ENCODE measurements at regions not wholly inside any gene's neighbourhood (a gene's known extent, or its start where the extent isn't known, plus 50 kb on each side); places are given as distances from the start of the nearest gene placed in this dataset.
"Not testable (repeated sequence)": the region's sequence is repeated elsewhere in the genome, so short reads cannot be mapped to it uniquely, and the experiment has no call there.

DNA sequence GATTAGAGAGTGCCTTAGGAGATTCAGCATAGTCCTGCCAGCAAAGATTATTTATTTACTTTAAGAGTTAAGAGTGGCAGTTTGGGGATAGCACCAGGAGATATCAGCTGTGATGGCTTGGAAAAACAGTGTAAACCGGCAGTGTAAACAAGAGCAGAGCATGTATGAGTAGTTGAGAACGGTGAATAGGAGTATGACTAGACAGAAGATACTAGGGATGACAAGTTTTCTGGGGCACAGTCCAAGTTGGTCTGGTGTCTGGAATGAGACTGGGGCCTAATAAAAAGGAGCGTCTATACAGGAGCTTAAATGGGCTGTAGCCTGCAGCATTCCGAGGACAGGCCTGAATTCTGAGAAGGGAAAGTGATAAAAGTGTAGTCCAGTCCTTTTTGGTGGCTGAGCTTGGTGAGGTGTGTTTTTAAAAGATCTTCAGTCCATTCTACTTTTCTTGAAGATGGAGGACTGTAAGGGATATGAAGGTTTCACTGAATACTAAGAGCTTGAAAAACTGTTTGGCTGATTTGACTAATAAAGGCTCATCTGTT lies 117.8 kb downstream of the TLR5 start:
- not testable (repeated sequence) for FAIRE-seq

- FAIRE-seq: not testable (repeated sequence)
Observed at GRCh38 chr1:223026639-223027038, 116.4 kb downstream of the TLR5 start.

DNA sequence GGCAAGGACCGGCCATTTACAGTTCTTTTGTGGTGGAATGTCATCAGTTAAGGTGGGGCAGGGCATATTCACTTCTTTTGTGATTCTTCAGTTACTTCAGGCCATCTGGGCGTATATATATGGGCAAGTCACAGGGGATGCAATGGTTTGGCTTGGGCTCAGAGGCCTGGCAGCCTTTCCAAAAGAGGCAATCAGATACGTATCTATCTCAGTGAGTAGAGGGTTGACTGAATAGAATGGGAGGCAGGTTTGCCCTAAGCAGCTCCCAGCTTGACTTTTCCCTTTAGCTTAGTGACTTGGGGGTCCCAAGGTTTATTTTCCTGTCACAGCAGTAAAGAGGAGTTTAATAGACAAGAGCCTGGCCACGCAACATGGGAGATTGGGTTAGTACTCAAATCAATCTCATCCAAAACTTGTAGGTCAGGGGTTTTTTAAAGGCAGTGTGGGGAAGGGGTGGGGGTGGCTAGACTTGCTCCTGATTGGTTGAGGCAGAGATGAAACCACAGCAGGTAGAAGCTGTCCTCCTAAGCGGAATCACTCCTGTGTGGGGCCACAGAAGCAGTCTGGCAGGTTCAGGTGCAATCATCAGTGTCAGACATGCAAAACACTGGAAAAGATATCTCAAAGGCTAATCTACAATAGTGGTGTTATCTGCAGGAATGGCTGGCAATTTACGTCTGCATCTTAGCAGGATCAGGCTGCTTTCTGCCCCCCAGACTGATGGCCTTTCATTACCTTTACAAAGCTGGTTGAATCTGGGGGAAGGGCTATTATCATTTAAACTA lies 112.9 kb downstream of the TLR5 start:
- FAIRE-seq: no peak

GRCh38 chr1:223030871-223031400 lies 112.1 kb downstream of the TLR5 start:
- FAIRE-seq: no peak

GRCh38 chr1:223031733-223032601 lies 111.1 kb downstream of the TLR5 start:
- no peak for FAIRE-seq

DNA sequence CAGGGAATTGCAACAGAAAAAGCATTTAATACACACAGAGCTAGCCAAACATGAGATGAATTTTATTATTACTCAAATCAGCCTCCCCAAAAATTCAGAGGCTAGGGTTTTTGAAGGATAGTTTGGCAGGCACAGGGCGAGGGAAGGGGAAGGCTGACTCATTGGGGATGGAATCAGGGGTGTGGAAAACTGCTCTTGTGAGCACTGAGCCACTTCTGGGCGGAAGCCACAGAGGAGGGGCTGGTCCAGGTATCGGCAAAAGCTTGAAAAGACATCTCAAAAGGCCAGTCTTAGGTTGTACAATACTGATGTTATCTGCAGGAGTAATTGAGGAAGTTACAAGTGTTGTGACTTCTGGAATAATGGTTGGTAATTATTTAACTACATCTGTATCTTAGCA lies 109.4 kb downstream of the TLR5 start:
- no peak for FAIRE-seq

DNA sequence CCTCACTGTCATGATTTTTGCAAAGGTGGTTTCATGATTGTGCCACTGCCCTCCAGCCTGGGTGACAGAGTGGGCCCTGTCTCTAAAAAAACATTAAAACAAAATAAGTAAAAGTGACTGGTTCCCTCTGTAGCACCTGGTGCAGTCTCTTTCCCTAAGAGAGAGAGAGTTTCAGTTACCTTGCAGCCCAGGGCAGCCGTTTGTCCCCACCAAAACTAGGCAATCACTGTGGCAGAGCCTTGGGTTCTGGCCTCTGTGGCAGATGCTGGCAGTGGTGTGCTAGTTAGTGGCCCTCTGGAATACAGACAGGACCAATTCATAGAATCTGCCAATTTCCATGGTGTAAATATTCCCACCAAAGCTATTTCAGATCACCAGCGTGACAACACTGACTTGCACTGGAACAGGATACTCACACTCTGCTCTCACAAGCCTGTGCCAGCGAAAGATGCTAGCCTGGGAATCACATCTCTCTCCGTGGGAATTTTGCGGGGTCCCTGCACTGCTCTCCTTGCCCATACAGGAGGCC lies 108.7 kb downstream of the TLR5 start:
- no peak for FAIRE-seq

GRCh38 chr1:223035724-223036478 lies 107.1 kb downstream of the TLR5 start:
- no peak for FAIRE-seq

DNA sequence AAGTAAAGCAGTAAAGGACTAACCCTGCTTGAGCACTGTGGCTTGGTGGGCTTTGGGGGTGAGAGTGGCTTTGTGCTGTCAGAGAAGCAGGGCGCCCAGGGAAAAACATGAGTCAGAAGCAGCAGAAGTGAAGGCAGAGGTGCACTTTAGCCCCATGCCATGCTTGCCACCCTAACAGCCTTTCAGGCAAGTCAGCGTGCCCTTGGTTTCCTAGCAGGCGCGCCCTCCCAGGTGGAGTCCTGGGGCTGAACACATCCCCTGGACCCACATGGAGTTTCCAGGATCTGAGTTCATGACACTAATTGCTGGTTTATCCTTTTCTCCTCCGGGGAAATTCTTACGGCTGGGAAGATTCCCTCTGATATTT lies 106.6 kb downstream of the TLR5 start:
- no peak for FAIRE-seq

- no peak for FAIRE-seq
Observed at GRCh38 chr1:223037845-223038244, 105.2 kb downstream of the TLR5 start.

- FAIRE-seq: no peak
Observed at GRCh38 chr1:223038288-223039006, 104.6 kb downstream of the TLR5 start.

- no peak for FAIRE-seq
Observed at GRCh38 chr1:223039990-223040389, 103.1 kb downstream of the TLR5 start.

GRCh38 chr1:223041481-223041880 lies 101.6 kb downstream of the TLR5 start:
- FAIRE-seq: no peak

DNA sequence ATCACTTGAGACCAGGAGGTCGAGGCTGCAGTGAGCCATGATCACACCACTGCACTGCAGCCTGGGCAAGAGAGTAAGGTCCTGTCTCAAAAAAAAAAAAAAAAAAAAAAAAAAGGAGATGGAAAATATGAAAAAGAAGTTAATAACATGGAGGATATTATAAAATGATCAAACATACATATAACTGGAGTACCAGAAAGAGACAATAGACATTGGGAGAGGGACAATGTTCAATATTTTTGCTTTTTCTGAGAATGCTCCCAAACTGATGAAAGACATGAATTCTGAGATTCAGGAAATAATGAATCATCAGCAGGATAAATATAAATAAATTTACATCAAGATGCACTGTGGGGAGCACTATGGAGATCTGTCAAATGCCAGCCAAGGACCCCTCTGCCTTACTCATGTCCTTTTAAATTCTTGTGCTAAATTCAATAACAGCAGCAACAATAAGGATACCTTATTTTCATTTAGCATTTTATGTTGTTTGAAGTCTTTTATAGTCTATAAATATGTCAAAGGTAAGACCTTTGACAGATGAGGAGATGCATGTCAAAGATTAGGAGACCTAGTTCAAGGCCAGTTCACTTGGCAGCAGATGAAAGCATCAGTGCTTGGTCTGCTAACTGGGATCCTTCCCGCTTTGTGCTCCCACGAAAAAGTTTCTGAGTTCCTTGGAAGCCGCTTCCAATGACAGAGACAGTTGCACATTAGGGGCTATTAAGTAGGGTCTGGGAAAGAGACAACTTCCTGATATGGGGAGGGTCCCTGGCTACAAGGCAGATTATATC lies 97.7 kb downstream of the TLR5 start:
- no peak for FAIRE-seq

GRCh38 chr1:223046011-223046410 lies 97.0 kb downstream of the TLR5 start:
- no peak for FAIRE-seq

DNA sequence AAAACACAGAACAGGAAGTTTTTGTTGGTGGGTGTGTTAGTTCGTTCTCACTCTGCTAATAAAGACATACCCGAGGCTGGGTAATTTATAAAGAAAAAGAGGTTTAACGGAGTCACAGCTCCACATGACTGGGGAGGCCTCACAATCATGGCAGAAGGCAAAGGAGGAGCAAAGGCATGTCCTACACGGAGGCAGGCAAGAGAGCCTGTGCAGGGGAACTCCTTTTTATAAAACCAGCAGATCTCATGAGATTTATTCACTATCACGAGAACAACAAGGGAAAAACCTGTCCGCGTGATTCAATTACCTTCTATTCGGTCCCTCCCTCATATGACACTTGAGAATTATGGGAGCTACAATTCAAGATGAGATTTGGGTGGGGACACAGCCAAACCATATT lies 96.6 kb downstream of the TLR5 start:
- FAIRE-seq: not testable (repeated sequence)

DNA sequence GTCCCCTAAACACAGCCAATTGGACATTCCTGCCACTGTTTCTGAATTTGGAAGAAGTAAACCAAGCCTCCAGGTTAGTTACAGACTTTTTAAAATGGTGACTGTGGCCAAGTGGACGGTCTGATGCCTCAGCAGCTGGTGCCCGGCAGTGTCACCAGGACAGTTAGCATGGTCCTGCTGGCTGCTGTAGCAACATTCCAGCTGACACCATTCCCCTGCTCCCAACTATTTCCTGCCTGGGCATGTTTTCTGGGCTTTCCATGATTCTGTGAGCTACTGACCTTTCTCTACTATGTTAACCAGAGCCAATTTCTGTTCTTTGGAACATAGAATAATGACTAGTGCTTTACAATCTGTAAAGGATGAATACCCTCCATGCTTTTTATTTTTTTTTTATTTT lies 95.0 kb downstream of the TLR5 start:
- no peak for FAIRE-seq

GRCh38 chr1:223052462-223052861 lies 90.6 kb downstream of the TLR5 start:
- no peak for FAIRE-seq

DNA sequence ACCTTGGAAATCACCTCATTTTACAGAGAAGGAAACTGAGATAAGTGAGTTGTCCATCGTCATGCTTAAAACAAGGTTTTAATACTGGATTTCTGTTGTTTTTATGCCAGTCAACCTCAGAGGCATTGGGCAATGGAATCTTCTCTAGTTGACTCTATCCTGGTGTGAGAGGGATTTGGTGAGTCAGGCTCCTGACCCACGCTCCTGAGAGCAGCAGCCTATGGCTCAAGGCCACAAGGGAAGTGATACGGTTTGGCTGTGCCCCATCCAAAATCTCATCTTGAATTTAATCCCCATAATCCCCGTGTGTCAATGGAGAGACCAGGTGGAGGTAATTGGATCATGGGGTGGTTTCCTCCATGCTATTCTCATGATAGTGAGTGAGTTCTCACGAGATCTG lies 90.1 kb downstream of the TLR5 start:
- no peak for FAIRE-seq

GRCh38 chr1:223056802-223057201 lies 86.2 kb downstream of the TLR5 start:
- FAIRE-seq: no peak

DNA sequence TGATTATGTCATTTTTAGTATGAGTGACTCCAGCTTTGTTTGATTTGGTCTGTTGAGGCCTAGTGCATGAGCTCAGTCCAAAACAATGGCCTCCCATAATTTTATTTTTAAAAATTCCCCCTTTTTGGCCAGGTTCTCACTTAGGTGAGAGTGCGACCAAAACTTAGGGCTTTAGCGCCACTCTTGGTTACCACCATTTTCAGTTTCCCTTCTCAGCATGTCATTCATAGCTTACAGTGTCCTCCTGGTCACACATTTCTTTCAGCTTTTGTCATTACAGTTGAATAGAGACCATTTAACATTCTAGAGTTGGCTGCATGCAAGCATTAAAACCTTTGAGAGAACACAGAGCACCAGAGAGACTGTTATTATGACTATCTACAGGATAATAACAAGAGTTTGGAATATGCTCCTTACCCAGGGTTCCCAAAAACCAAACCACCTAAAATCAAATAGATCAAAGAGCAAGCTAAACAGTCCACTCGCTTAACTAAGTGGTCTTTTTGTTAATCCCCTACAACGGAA lies 85.4 kb downstream of the TLR5 start:
- FAIRE-seq: no peak

Measured in endometrium (tissue), 2 donors.